HepG2 (cell line): ENCODE measurements at regions not wholly inside any gene's neighbourhood (a gene's known extent, or its start where the extent isn't known, plus 50 kb on each side); places are given as distances from the start of the nearest gene placed in this dataset.

Source experiments
- MZF1 ChIP-seq: sonication (generic); formaldehyde crosslinking; IDR thresholded peaks from 2 replicates; pipeline ENCODE4 v1.8.1; 2023; ENCODE audit warnings: mild to moderate bottlenecking, missing genetic modification reagents, borderline replicate concordance
- NFIC ChIP-seq: IDR thresholded peaks from 2 replicates; pipeline ENCODE4 v1.6.1; 2012; ENCODE audit warnings: mild to moderate bottlenecking, low read length, inconsistent platforms
- SMC3 ChIP-seq: IDR thresholded peaks from 2 replicates; pipeline ENCODE4 v1.6.1; 2011; ENCODE audit warnings: low read length, improper control_type of control experiment
- TSC22D2 ChIP-seq: sonication (generic); formaldehyde crosslinking; IDR thresholded peaks from 2 replicates; pipeline ENCODE4 v1.5.1; 2020; ENCODE audit warnings: missing genetic modification reagents, mild to moderate bottlenecking, borderline replicate concordance
- ZNF619 ChIP-seq: sonication (generic); formaldehyde crosslinking; IDR thresholded peaks from 2 replicates; pipeline ENCODE4 v1.4.0; 2020; ENCODE audit warnings: mild to moderate bottlenecking, missing genetic modification reagents
- TF ChIP-seq, protein P1 (sequence below): sonication (generic); formaldehyde crosslinking; IDR thresholded peaks from 2 replicates; pipeline ENCODE4 v1.5.0; 2020; ENCODE audit warnings: mild to moderate bottlenecking, missing genetic modification reagents, moderate library complexity

DNA sequence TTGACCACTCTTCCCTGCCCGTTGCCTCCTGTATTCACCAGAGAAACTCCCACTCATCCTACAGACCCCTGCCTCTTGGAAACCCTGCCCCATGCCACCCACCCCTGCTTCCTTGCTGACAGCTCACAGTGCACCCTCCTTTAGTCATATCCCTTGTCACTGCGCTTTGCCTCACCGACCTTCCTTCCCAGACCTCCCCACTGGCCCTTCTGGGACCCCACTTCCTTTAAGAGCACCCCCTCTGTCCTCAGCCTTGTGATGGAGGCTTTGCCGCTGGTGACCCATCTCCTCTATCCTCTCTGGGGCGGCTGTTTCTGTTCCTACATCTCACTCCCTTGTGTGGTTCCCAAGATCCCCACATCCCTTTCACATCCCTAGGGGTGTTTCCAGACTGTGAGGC, 92.8 kb upstream of the ZMIZ1 start:
- TF ChIP-seq, protein P1, sequence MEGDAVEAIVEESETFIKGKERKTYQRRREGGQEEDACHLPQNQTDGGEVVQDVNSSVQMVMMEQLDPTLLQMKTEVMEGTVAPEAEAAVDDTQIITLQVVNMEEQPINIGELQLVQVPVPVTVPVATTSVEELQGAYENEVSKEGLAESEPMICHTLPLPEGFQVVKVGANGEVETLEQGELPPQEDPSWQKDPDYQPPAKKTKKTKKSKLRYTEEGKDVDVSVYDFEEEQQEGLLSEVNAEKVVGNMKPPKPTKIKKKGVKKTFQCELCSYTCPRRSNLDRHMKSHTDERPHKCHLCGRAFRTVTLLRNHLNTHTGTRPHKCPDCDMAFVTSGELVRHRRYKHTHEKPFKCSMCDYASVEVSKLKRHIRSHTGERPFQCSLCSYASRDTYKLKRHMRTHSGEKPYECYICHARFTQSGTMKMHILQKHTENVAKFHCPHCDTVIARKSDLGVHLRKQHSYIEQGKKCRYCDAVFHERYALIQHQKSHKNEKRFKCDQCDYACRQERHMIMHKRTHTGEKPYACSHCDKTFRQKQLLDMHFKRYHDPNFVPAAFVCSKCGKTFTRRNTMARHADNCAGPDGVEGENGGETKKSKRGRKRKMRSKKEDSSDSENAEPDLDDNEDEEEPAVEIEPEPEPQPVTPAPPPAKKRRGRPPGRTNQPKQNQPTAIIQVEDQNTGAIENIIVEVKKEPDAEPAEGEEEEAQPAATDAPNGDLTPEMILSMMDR (CRISPR knock-in tag) = no peak
- TF ChIP-seq ZNF619 (CRISPR knock-in tag) (no peak), MZF1 (CRISPR knock-in tag) (no peak), TSC22D2 (no peak), NFIC (no peak), SMC3 (no peak)
